Smooth muscle cell (in vitro differentiated cells): ENCODE measurements at regions not wholly inside any gene's neighbourhood (a gene's known extent, or its start where the extent isn't known, plus 50 kb on each side); places are given as distances from the start of the nearest gene placed in this dataset.

Experiments used
- DNase-seq: peaks from one replicate; lab custom pipeline; 2025; ENCODE audit not compliant: unreplicated experiment; lab: John Stamatoyannopoulos, UW
- H2AFZ ChIP-seq: fragments of 200-600 bp; sonication (generic); 2 replicates; pipeline ENCODE4 v1.6.0; 2016; ENCODE audit warnings: antibody characterized with exemption, low read depth, mild to moderate bottlenecking
- H3F3A ChIP-seq: fragments of 200-600 bp; sonication (generic); 2 replicates; pipeline ENCODE4 v1.6.0; 2017; ENCODE audit warnings: antibody characterized with exemption, low read depth
- H3K27ac ChIP-seq: fragments of 200-600 bp; sonication (generic); 2 replicates; pipeline ENCODE4 v1.5.1; 2016; ENCODE audit warnings: low read depth, mild to moderate bottlenecking
- H3K27me3 ChIP-seq: fragments of 200-600 bp; sonication (generic); 2 replicates; pipeline ENCODE4 v1.6.1; 2016; ENCODE audit warnings: low read depth, mild to moderate bottlenecking
- H3K36me3 ChIP-seq: fragments of 200-600 bp; sonication (generic); 2 replicates; pipeline ENCODE4 v1.5.1; 2016; ENCODE audit warnings: low read depth
- H3K4me1 ChIP-seq: fragments of 200-600 bp; sonication (generic); 2 replicates; pipeline ENCODE4 v1.5.1; 2016; ENCODE audit warnings: low read depth
- H3K4me2 ChIP-seq: fragments of 200-600 bp; sonication (generic); 2 replicates; pipeline ENCODE4 v1.6.0; 2016; ENCODE audit warnings: mild to moderate bottlenecking
- H3K4me3 ChIP-seq: fragments of 200-600 bp; sonication (generic); 2 replicates; pipeline ENCODE4 v1.5.1; 2016; ENCODE audit warnings: mild to moderate bottlenecking
- H3K79me2 ChIP-seq: fragments of 200-600 bp; sonication (generic); 2 replicates; pipeline ENCODE4 v1.6.0; 2016; ENCODE audit warnings: low read depth, mild to moderate bottlenecking
- H3K9ac ChIP-seq: fragments of 200-600 bp; sonication (generic); 2 replicates; pipeline ENCODE4 v1.6.0; 2016; ENCODE audit warnings: low read depth
- H3K9me3 ChIP-seq: fragments of 200-600 bp; sonication (generic); replicated peaks from 2 replicates; pipeline ENCODE4 v1.5.1; 2016; ENCODE audit warnings: low read depth
- H4K20me1 ChIP-seq: fragments of 200-600 bp; sonication (generic); 2 replicates; pipeline ENCODE4 v1.6.0; 2016; ENCODE audit warnings: low read depth
- CTCF ChIP-seq: fragments of 200-600 bp; sonication (generic); IDR thresholded peaks from 2 replicates; pipeline ENCODE4 v1.5.1; 2017; ENCODE audit warnings: borderline replicate concordance, mild to moderate bottlenecking, antibody characterized with exemption; ENCODE audit not compliant: insufficient read depth, poor library complexity, severe bottlenecking
- WGBS: methylation state at CpG from one replicate; pipeline ENCODE4 v1.1.7; 2016; ENCODE audit warnings: low lambda C conversion rate; 5-methylcytosine and 5-hydroxymethylcytosine counted together

DNA sequence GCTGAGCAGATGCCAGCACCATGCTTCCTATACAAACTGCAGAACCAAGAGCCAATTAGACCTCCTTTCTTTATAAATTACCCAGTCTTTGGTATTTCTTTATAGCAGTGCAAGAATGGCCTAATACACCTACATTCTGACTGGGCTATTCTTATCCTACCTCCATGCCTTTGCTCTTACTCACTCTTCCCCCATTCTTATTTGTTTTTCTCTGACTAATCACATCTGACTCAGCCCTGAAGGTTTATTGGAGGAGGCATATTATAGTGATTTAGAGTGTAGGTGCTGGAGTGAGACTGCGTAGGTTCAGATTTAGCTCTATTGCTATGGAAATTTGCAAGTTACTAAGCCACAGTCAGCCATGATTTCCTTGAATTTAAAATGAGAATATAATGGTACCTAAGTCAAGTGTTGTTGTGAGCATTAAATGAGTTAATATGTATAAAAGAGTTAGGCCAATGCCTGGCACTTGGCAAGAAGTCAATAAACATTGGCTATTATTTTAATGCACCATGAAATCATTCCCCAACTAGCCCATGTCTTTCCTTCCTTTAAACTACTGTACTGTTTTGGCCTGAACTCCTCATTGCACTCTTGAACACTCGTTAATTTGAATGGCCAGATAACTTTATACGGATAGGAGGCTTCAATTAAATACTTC is 531.2 kb upstream of the ZNF608 start:
- WGBS: 79% methylated on average over 3 of the region's 3 CpGs

GRCh38 chr5:125278711-125279110 is 532.3 kb upstream of the ZNF608 start:
- Histone ChIP-seq H3K27me3 (no peaks in the 10 kb centered on the region), H3K27ac (no peak overlapping the region), H3K36me3 (no peaks in the 10 kb centered on the region), H3K9me3 (no peaks in the 10 kb centered on the region), H4K20me1 (no peaks in the 10 kb centered on the region), H3K4me1 (peaks cover 10% of the 10 kb centered on the region), H3F3A (no peaks in the 10 kb centered on the region), H3K4me2 (no peak overlapping the region), H3K9ac (no peak overlapping the region), H2AFZ (no peak overlapping the region), H3K79me2 (no peaks in the 10 kb centered on the region), H3K4me3 (no peak overlapping the region)
- 74% methylated on average over 2 of the region's 2 CpGs for WGBS
- no peak for DNase-seq
- TF ChIP-seq CTCF: no peak

More for the DNA sequence above, 531.2 kb upstream of the ZNF608 start:
- no peak overlapping the region for H3K9ac ChIP-seq
- H3K36me3 ChIP-seq: no peaks in the 10 kb centered on the region
- H3K9me3 ChIP-seq: no peaks in the 10 kb centered on the region
- H3K27ac ChIP-seq: peak overlapping the region; percentile 14
- no peaks in the 10 kb centered on the region for H3K27me3 ChIP-seq
- peaks cover 10% of the 10 kb centered on the region for H3K4me1 ChIP-seq
- no peak overlapping the region for H3K4me2 ChIP-seq
- no peak for TF ChIP-seq CTCF
- no peak overlapping the region for H3K4me3 ChIP-seq
- H4K20me1 ChIP-seq: no peaks in the 10 kb centered on the region
- H2AFZ ChIP-seq: no peak overlapping the region
- H3K79me2 ChIP-seq: no peaks in the 10 kb centered on the region
- H3F3A ChIP-seq: no peaks in the 10 kb centered on the region
- no peak for DNase-seq

DNA sequence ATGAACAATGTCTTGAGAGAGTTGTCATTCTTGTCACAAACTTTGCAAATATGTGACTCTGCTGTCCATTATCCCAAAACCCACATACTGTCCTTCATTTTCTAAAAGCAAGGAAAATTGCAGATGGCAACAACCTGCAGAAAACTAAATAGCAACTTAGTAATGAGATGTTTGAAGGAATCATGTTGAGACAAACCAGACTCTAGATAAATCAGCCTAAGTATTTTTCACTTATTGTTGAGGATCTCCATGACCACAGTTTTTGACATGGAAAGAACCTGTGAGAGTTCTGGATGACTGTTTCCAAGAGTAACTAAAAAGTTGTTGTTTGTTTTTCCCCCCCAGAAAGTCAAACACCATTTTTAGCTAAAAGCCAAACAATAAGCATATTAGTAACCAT is 535.2 kb upstream of the ZNF608 start:
- no peaks in the 10 kb centered on the region for H3F3A ChIP-seq
- no peaks in the 10 kb centered on the region for H4K20me1 ChIP-seq
- H3K27me3 ChIP-seq: no peaks in the 10 kb centered on the region
- peak overlapping the region; percentile 2 for H2AFZ ChIP-seq
- H3K9me3 ChIP-seq: no peaks in the 10 kb centered on the region
- DNase-seq: no peak
- H3K4me1 ChIP-seq: no peaks in the 10 kb centered on the region
- H3K9ac ChIP-seq: no peak overlapping the region
- no peaks in the 10 kb centered on the region for H3K79me2 ChIP-seq
- TF ChIP-seq CTCF: no peak
- H3K27ac ChIP-seq: peak overlapping the region; percentile 46
- H3K4me2 ChIP-seq: no peak overlapping the region
- no peaks in the 10 kb centered on the region for H3K36me3 ChIP-seq
- H3K4me3 ChIP-seq: no peak overlapping the region

- no peak overlapping the region for H2AFZ ChIP-seq
- TF ChIP-seq CTCF: no peak
- no peak overlapping the region for H3K4me2 ChIP-seq
- no peaks in the 10 kb centered on the region for H3K36me3 ChIP-seq
- 89% methylated on average over 2 of the region's 2 CpGs for WGBS
- no peaks in the 10 kb centered on the region for H3K79me2 ChIP-seq
- no peak for DNase-seq
- H4K20me1 ChIP-seq: no peaks in the 10 kb centered on the region
- no peaks in the 10 kb centered on the region for H3K27me3 ChIP-seq
- no peak overlapping the region for H3K27ac ChIP-seq
- no peaks in the 10 kb centered on the region for H3K9me3 ChIP-seq
- H3K9ac ChIP-seq: no peak overlapping the region
- no peaks in the 10 kb centered on the region for H3K4me1 ChIP-seq
- no peaks in the 10 kb centered on the region for H3F3A ChIP-seq
- no peak overlapping the region for H3K4me3 ChIP-seq
These were observed 536.9 kb upstream of the ZNF608 start for GRCh38 chr5:125283372-125283771.
